OCI-LY7 (cell line): ENCODE measurements at regions not wholly inside any gene's neighbourhood (a gene's known extent, or its start where the extent isn't known, plus 50 kb on each side); places are given as distances from the start of the nearest gene placed in this dataset.

Experiments used
- CTCF ChIP-seq: fragments of 200-600 bp; sonication (generic); conservative IDR thresholded peaks from 2 replicates; pipeline ENCODE4 v1.5.1; 2014; ENCODE audit warnings: mild to moderate bottlenecking, antibody characterized with exemption, low read length, moderate library complexity, mixed read lengths
- EZH2phosphoT487 ChIP-seq: fragments of 200-600 bp; sonication (generic); IDR thresholded peaks from 2 replicates; pipeline ENCODE4 v1.6.1; 2018; ENCODE audit warnings: low read depth, borderline replicate concordance, mild to moderate bottlenecking, mixed run types, antibody characterized with exemption, low read length, moderate library complexity, mixed read lengths

GRCh38 chr10:20976891-20977290 lies 79.8 kb upstream of the NEBL start:
- TF ChIP-seq CTCF, result no peak
- no peak for TF ChIP-seq EZH2phosphoT487
